ENCODE measurements at regions not wholly inside any gene's neighbourhood (a gene's known extent, or its start where the extent isn't known, plus 50 kb on each side); places are given as distances from the start of the nearest gene placed in this dataset.
"Not testable (repeated sequence)": the region's sequence is repeated elsewhere in the genome, so short reads cannot be mapped to it uniquely, and the experiment has no call there.

- no peaks in the 10 kb centered on the region for H3K9me3 ChIP-seq
- WGBS, 3 donors: 51 to 67% (median 65%) methylated on average over 1 of the region's 1 CpG
- H3K4me1 ChIP-seq: no peaks in the 10 kb centered on the region
- H3K27me3 ChIP-seq (ENCODE audit: insufficient read depth in 3 of 3, low read length in 2 of 3): no peaks in the 10 kb centered on the region
- ATAC-seq (no peak), DNase-seq (no peak)
- TF ChIP-seq CTCF (IDR thresholded peaks at IDR 0.05): no peak
- no peak overlapping the region for H3K27ac ChIP-seq
- no peaks in the 10 kb centered on the region for H3K36me3 ChIP-seq (ENCODE audit: insufficient read depth in 1 of 2, low read depth in 1 of 2)
- no peak overlapping the region for H3K4me3 ChIP-seq
- intact Hi-C loops (cut with DNase I): no loop called here
Observed at GRCh38 chr14:25463480-25463879, 413.5 kb upstream of the STXBP6 start.

GRCh38 chr14:25461780-25462179 is 411.8 kb upstream of the STXBP6 start:
- H3K4me3 ChIP-seq: no peak overlapping the region
- H3K9me3 ChIP-seq: no peaks in the 10 kb centered on the region
- intact Hi-C loops (cut with DNase I): no loop called here
- DNase-seq (no peak), ATAC-seq (no peak)
- H3K36me3 ChIP-seq (ENCODE audit: insufficient read depth in 1 of 2, low read depth in 1 of 2): no peaks in the 10 kb centered on the region
- 79 to 83% (median 80%) methylated on average over 5 of the region's 5 CpGs for WGBS, 3 donors
- TF ChIP-seq CTCF (IDR thresholded peaks at IDR 0.05): no peak
- no peaks in the 10 kb centered on the region for H3K4me1 ChIP-seq
- no peaks in the 10 kb centered on the region for H3K27me3 ChIP-seq (ENCODE audit: insufficient read depth in 3 of 3, low read length in 2 of 3)
- no peak overlapping the region for H3K27ac ChIP-seq

- no peak for ATAC-seq
- intact Hi-C loops (cut with DNase I): no loop called here
Observed at GRCh38 chr14:25444381-25444780, 394.4 kb upstream of the STXBP6 start.

GRCh38 chr14:25440382-25440781 is 390.4 kb upstream of the STXBP6 start:
- H3K36me3 ChIP-seq (ENCODE audit: insufficient read depth in 1 of 2, low read depth in 1 of 2): not testable (repeated sequence)
- WGBS, 3 donors: 73 to 86% (median 81%) methylated on average over 2 of the region's 2 CpGs

More at GRCh38 chr14:25444381-25444780, 394.4 kb upstream of the STXBP6 start:
- no peak overlapping the region for H3K27ac ChIP-seq
- 84 to 92% (median 87%) methylated on average over 2 of the region's 2 CpGs for WGBS, 3 donors
- no peaks in the 10 kb centered on the region for H3K27me3 ChIP-seq (ENCODE audit: insufficient read depth in 3 of 3, low read length in 2 of 3)
- H3K36me3 ChIP-seq (ENCODE audit: insufficient read depth in 1 of 2, low read depth in 1 of 2): no peaks in the 10 kb centered on the region
- no peaks in the 10 kb centered on the region for H3K4me1 ChIP-seq
- no peaks in the 10 kb centered on the region for H3K9me3 ChIP-seq
- no peak overlapping the region for H3K4me3 ChIP-seq
- no peak for DNase-seq
- no peak for TF ChIP-seq CTCF (IDR thresholded peaks at IDR 0.05)

GRCh38 chr14:25436906-25437305 is 387.0 kb upstream of the STXBP6 start:
- intact Hi-C loops (cut with DNase I): no loop called here
- H3K36me3 ChIP-seq (ENCODE audit: insufficient read depth in 1 of 2, low read depth in 1 of 2): no peaks in the 10 kb centered on the region
- no peak overlapping the region for H3K27ac ChIP-seq
- no peak for TF ChIP-seq CTCF (IDR thresholded peaks at IDR 0.05)
- no peak overlapping the region for H3K4me3 ChIP-seq
- H3K9me3 ChIP-seq: peaks cover 5% of the 10 kb centered on the region
- no peak for ATAC-seq
- H3K27me3 ChIP-seq (ENCODE audit: insufficient read depth in 3 of 3, low read length in 2 of 3): no peaks in the 10 kb centered on the region
- no peak for DNase-seq
- no peaks in the 10 kb centered on the region for H3K4me1 ChIP-seq

More at GRCh38 chr14:25440382-25440781, 390.4 kb upstream of the STXBP6 start:
- DNase-seq; ATAC-seq; H3K27ac ChIP-seq; H3K4me3 ChIP-seq; H3K4me1 ChIP-seq; intact Hi-C loops (cut with DNase I); H3K9me3 ChIP-seq; H3K27me3 ChIP-seq (ENCODE audit: insufficient read depth in 3 of 3, low read length in 2 of 3): not testable (repeated sequence)
